Activated T-cell treated with anti-CD3 and anti-CD28 coated beads, Interleukin-2, amount 50 U/mL, for 1 hour (primary cell): ENCODE measurements at regions not wholly inside any gene's neighbourhood (a gene's known extent, or its start where the extent isn't known, plus 50 kb on each side); places are given as distances from the start of the nearest gene placed in this dataset.

Experiments
- DNase-seq: peaks from one replicate; pipeline ENCODE4 v3.0.0-alpha.2; 2020

DNA sequence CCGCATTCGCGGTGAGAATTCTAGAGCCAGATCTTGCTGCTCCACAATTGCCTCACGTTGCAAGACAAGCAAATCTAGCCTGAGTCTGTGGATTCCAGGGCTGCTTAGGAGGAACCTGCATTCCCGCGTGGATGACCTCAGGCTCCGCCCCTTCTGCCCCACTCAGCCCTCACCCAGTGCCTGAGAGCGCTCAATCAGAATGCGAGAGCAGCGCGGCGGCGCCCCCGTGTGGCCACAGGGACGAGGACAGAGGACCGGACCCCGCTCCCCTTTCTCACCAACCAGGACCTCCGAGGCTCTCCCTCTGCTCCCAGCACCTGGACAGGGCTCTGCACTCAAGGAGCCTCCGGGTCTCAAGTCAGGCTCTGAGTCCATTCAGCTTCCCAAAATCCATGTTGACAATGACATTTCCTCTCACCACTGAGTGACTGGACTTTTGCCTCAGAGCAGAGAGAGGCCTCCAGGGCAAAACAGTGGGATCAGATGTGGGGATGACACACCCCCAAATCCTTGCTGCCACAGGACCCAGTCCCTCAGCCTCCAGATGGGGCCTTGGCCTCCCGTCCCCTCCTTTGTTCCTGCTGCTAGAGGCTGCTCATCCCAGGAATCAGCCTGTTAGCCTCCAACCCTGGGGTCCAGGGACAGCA, 52.0 kb downstream of the RPP21 start:
- peak; percentile 87 for DNase-seq

GRCh38 chr6:30397697-30398096, 52.7 kb downstream of the RPP21 start:
- DNase-seq, result no peak

GRCh38 chr6:30399390-30400058, 54.6 kb downstream of the RPP21 start:
- DNase-seq, result no peak

GRCh38 chr6:30405934-30406333, 61.0 kb downstream of the RPP21 start:
- DNase-seq, result no peak

DNA sequence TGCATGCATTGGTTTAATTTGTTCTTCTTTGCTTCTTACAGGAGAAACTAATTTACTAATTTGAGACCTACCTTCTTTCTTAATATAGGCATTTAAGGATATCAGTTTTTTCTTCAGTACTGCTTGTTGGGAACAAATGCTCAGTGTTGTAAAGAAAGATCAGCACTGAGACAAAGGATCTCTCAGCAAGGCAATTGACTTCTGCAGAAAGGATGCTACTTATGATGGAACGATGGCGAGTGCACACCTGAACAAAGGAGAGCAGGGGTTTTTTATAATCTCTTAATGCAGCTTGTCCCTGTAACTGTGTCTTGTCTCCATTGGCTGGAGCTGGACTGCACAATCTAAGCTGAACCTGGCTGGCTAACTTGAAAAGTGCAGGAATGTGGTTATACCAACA, 64.2 kb downstream of the RPP21 start:
- no peak for DNase-seq

DNA sequence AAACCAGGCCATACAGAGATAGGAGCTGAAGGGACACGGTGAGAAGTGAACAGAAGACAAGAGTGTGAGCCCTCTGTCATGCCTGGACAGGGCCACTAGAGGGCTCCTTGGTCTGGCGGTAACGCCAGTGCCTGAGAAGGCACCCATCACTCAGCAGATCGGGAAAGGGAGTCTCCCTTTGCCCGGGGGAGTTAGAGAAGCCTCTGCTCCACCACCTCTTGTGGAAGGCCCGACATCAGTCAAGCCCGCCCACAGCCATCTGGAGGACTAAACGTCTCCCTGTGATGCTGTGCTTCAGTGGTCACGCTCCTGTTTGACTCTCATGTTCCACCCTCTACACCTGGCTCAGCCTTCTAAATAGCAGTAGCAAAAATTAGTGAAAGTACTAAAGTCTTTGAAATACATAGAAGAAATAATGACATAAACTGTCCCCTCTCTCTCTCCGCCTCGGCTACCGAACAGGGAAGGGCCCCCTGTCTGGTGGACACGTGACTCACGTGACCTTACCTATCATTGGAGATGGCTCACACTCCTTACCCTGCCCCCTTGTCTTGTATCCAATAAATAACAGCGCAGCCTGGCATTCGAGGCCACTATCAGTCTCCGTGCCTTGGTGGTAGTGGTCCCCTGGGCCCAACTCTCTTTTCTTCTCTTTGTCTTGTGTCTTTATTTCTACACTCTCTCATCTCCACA, 66.7 kb downstream of the RPP21 start:
- DNase-seq, result peak; percentile 72

DNA sequence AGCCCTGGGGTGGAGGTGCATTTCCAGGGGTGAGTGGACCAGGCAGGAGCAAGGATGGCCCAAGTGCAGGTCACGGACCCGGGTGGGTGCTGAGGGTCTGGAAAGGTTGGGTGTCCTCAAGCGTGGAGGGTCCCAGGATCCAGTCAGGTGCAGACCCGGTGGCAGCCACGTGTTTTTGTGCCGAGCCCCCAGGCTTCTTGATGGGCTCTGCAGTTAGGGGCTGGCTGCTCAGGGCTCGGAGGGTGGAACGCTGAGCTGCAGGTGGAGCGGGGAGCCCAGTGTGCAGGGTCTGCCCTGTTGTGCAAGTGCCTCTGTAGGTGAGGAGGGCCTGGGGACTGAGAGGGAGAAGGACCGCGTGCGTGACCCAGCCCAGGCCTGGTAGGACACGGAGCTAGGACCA, 70.9 kb upstream of the HLA-E start:
- no peak for DNase-seq

- DNase-seq, result no peak
Observed at GRCh38 chr6:30424549-30424948, 64.8 kb upstream of the HLA-E start.
